ENCODE measurements at regions not wholly inside any gene's neighbourhood (a gene's known extent, or its start where the extent isn't known, plus 50 kb on each side); places are given as distances from the start of the nearest gene placed in this dataset.

GRCh38 chr4:1511441-1512041, 105.3 kb upstream of the NKX1-1 start:
- TF ChIP-seq, protein P1, sequence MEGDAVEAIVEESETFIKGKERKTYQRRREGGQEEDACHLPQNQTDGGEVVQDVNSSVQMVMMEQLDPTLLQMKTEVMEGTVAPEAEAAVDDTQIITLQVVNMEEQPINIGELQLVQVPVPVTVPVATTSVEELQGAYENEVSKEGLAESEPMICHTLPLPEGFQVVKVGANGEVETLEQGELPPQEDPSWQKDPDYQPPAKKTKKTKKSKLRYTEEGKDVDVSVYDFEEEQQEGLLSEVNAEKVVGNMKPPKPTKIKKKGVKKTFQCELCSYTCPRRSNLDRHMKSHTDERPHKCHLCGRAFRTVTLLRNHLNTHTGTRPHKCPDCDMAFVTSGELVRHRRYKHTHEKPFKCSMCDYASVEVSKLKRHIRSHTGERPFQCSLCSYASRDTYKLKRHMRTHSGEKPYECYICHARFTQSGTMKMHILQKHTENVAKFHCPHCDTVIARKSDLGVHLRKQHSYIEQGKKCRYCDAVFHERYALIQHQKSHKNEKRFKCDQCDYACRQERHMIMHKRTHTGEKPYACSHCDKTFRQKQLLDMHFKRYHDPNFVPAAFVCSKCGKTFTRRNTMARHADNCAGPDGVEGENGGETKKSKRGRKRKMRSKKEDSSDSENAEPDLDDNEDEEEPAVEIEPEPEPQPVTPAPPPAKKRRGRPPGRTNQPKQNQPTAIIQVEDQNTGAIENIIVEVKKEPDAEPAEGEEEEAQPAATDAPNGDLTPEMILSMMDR (conservative IDR thresholded peaks at IDR 0.05; ENCODE audit: low read depth, low read length): no peak
- no peak for TF ChIP-seq EZH2 (IDR thresholded peaks at IDR 0.05; ENCODE audit: borderline replicate concordance, low read depth, low read length, poor library complexity, severe bottlenecking)

Data from A673 (cell line).